ENCODE measurements at regions not wholly inside any gene's neighbourhood (a gene's known extent, or its start where the extent isn't known, plus 50 kb on each side); places are given as distances from the start of the nearest gene placed in this dataset.
"Not testable (repeated sequence)": the region's sequence is repeated elsewhere in the genome, so short reads cannot be mapped to it uniquely, and the experiment has no call there.

GRCh38 chr1:244106837-244107493, 55.9 kb downstream of the ZBTB18 start:
- DNase-seq (ENCODE audit: low read depth) = no peak

- no peak for DNase-seq (ENCODE audit: low read depth)
These were observed 59.9 kb downstream of the ZBTB18 start for GRCh38 chr1:244111027-244111426.

GRCh38 chr1:244112041-244112440, 61.0 kb downstream of the ZBTB18 start:
- DNase-seq (ENCODE audit: low read depth) = no peak

- DNase-seq (ENCODE audit: low read depth) = no peak
These were observed 61.6 kb downstream of the ZBTB18 start for GRCh38 chr1:244112636-244113035.

- no peak for DNase-seq (ENCODE audit: low read depth)
These were observed 62.6 kb downstream of the ZBTB18 start for GRCh38 chr1:244113532-244114320.

GRCh38 chr1:244114892-244115291, 63.8 kb downstream of the ZBTB18 start:
- no peak for DNase-seq (ENCODE audit: low read depth)

GRCh38 chr1:244116946-244117345, 65.9 kb downstream of the ZBTB18 start:
- DNase-seq (ENCODE audit: low read depth) = no peak

- no peak for DNase-seq (ENCODE audit: low read depth)
These were observed 67.2 kb downstream of the ZBTB18 start for GRCh38 chr1:244118109-244118761.

GRCh38 chr1:244128591-244129383, 77.7 kb downstream of the ZBTB18 start:
- DNase-seq (ENCODE audit: low read depth) = no peak

GRCh38 chr1:244137276-244137675, 86.2 kb downstream of the ZBTB18 start:
- DNase-seq (ENCODE audit: low read depth) = no peak

- no peak for DNase-seq (ENCODE audit: low read depth)
These were observed 86.6 kb downstream of the ZBTB18 start for GRCh38 chr1:244137725-244138124.

GRCh38 chr1:244138399-244138798, 87.3 kb downstream of the ZBTB18 start:
- DNase-seq (ENCODE audit: low read depth) = no peak

GRCh38 chr1:244139655-244140054, 88.6 kb downstream of the ZBTB18 start:
- DNase-seq (ENCODE audit: low read depth) = no peak

- no peak for DNase-seq (ENCODE audit: low read depth)
These were observed 89.3 kb downstream of the ZBTB18 start for GRCh38 chr1:244140420-244140819.

GRCh38 chr1:244144053-244144452, 93.0 kb downstream of the ZBTB18 start:
- DNase-seq (ENCODE audit: low read depth) = no peak

GRCh38 chr1:244150071-244150470, 99.0 kb downstream of the ZBTB18 start:
- DNase-seq (ENCODE audit: low read depth) = no peak

- no peak for DNase-seq (ENCODE audit: low read depth)
These were observed 99.6 kb downstream of the ZBTB18 start for GRCh38 chr1:244150665-244151064.

GRCh38 chr1:244151537-244151936, 100.5 kb downstream of the ZBTB18 start:
- no peak for DNase-seq (ENCODE audit: low read depth)

GRCh38 chr1:244154508-244154871, 103.4 kb downstream of the ZBTB18 start:
- DNase-seq (ENCODE audit: low read depth) = no peak

GRCh38 chr1:244154872-244155531, 103.9 kb downstream of the ZBTB18 start:
- no peak for DNase-seq (ENCODE audit: low read depth)

- no peak for DNase-seq (ENCODE audit: low read depth)
These were observed 104.6 kb downstream of the ZBTB18 start for GRCh38 chr1:244155661-244156060.

GRCh38 chr1:244156617-244157016, 105.5 kb downstream of the ZBTB18 start:
- not testable (repeated sequence) for DNase-seq (ENCODE audit: low read depth)

Data from stimulated activated CD8-positive, alpha-beta memory T cell treated with anti-CD3 and anti-CD28 coated beads, Interleukin-15, amount 100 ng/mL, for 1 hour (primary cell).